ENCODE measurements at regions not wholly inside any gene's neighbourhood (a gene's known extent, or its start where the extent isn't known, plus 50 kb on each side); places are given as distances from the start of the nearest gene placed in this dataset.

DNA sequence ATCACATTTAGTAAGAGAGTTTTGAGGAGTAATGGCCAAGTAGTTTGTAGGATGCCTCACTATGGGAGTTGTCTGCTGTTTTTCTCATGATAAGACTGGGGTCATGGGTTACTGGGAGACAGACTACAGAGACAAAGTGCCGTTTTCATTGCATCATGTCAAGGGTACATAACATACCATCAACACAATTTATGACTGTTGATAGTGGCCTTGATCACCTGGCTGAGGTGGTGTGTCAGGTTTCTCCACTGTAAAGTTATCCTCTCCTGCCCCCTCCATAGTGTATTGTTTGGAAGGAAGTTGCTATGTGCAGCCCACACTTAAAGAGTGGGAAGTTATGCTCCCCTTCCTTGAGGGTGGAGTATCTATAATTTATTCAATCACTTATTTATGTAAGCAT lies 263.5 kb upstream of the POU3F1 start:
- Histone ChIP-seq H2AFZ (ENCODE audit: low read length) (no peak overlapping the region), H3K27ac (ENCODE audit: insufficient read length, low read depth, low read length) (no peak overlapping the region), H4K5ac (ENCODE audit: insufficient read length, low read depth, low read length) (no peak overlapping the region), H2AK5ac (ENCODE audit: insufficient read length, low read length) (no peak overlapping the region), H2BK20ac (ENCODE audit: low read depth, low read length, poor library complexity, severe bottlenecking) (no peak overlapping the region), H3K4me2 (ENCODE audit: insufficient read depth, insufficient read length, low read length) (no peak overlapping the region), H3K27me3 (ENCODE audit: insufficient read depth, low read length) (no peaks in the 10 kb centered on the region), H2BK15ac (ENCODE audit: low read depth, low read length) (no peak overlapping the region), H4K20me1 (ENCODE audit: control insufficient read depth, insufficient read depth, insufficient read length) (no peaks in the 10 kb centered on the region), H3K4me1 (ENCODE audit: insufficient read depth, low read length) (no peaks in the 10 kb centered on the region), H3K14ac (ENCODE audit: insufficient read depth, low read length) (no peak overlapping the region), H3K9ac (ENCODE audit: extremely low read depth, insufficient read length, low read length) (no peak overlapping the region), H3K79me1 (ENCODE audit: insufficient read depth, low read depth, low read length, poor library complexity, severe bottlenecking) (no peaks in the 10 kb centered on the region), H3K23me2 (ENCODE audit: insufficient read length, low read depth, low read length, poor library complexity, severe bottlenecking) (no peaks in the 10 kb centered on the region), H2BK12ac (ENCODE audit: insufficient read length, low read depth, low read length) (no peak overlapping the region), H3K4ac (ENCODE audit: low read depth, low read length) (no peak overlapping the region), H3K56ac (ENCODE audit: insufficient read length, low read depth, low read length) (no peak overlapping the region), H3T11ph (ENCODE audit: low read length) (no peak overlapping the region), H4K8ac (replicated peaks; ENCODE audit: insufficient read length, low read depth, low read length) (no peak overlapping the region), H3K18ac (ENCODE audit: insufficient read length, low read depth, low read length) (no peak overlapping the region), H2BK5ac (ENCODE audit: insufficient read length, low read length) (no peak overlapping the region), H3K23ac (ENCODE audit: insufficient read length, low read depth, low read length) (no peak overlapping the region), H2BK120ac (ENCODE audit: low read depth, low read length, poor library complexity, severe bottlenecking) (no peak overlapping the region), H3K9me3 (ENCODE audit: control insufficient read depth, low read depth, low read length) (no peaks in the 10 kb centered on the region), H4K91ac (ENCODE audit: insufficient read length, low read depth, low read length) (no peak overlapping the region), H3K79me2 (ENCODE audit: insufficient read depth, low read length) (no peaks in the 10 kb centered on the region)
- no CpG with 5 or more reads among the region's 1 CpG for WGBS (ENCODE audit: extremely low coverage, insufficient read length, low lambda C conversion rate)
- H3K4me3 Mint-ChIP-seq = no peak overlapping the region
- H3K27ac Mint-ChIP-seq = no peak overlapping the region
- H3K4me1 Mint-ChIP-seq = 0 out of 4 replicates have a peak, but pooled peaks cover 0 to 4% of the 10 kb centered on the region in 2 experiments
- DNase-seq = no peak
- H3K9me3 Mint-ChIP-seq = peaks cover 0 to 4% of the 10 kb centered on the region in 2 experiments; a peak in 1 of 5 replicates
- TF ChIP-seq, protein P1, sequence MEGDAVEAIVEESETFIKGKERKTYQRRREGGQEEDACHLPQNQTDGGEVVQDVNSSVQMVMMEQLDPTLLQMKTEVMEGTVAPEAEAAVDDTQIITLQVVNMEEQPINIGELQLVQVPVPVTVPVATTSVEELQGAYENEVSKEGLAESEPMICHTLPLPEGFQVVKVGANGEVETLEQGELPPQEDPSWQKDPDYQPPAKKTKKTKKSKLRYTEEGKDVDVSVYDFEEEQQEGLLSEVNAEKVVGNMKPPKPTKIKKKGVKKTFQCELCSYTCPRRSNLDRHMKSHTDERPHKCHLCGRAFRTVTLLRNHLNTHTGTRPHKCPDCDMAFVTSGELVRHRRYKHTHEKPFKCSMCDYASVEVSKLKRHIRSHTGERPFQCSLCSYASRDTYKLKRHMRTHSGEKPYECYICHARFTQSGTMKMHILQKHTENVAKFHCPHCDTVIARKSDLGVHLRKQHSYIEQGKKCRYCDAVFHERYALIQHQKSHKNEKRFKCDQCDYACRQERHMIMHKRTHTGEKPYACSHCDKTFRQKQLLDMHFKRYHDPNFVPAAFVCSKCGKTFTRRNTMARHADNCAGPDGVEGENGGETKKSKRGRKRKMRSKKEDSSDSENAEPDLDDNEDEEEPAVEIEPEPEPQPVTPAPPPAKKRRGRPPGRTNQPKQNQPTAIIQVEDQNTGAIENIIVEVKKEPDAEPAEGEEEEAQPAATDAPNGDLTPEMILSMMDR (conservative IDR thresholded peaks at IDR 0.05) = no peak
- no peaks in the 10 kb centered on the region for H3K27me3 Mint-ChIP-seq (ENCODE audit: low read depth)
- H3K36me3 Mint-ChIP-seq (ENCODE audit: insufficient read depth in 1 of 3, low read depth in 3 of 3) = peaks cover 0 to 5% (median 2%) of the 10 kb centered on the region in 3 experiments; a peak in 3 of 7 replicates

All from H9 (cell line).